K562 (cell line): ENCODE measurements at regions not wholly inside any gene's neighbourhood (a gene's known extent, or its start where the extent isn't known, plus 50 kb on each side); places are given as distances from the start of the nearest gene placed in this dataset.

Experiments used
- ATAC-seq: fragments of 200-7000 bp; cut with Tn5 transposase; 3 replicates; pipeline ENCODE4 v1.9.1; 2020; ENCODE audit warnings: moderate library complexity
- BruUV-seq: library from RNA; stranded (reverse); fragments of 400-500 nt; replicated peaks from 2 replicates; lab custom pipeline; 2021; lab: Mats Ljungman, UMichigan
- CTCF ChIA-PET: fragments of 300-600 bp; formaldehyde crosslinking; extraction: SDS; loops from one replicate; lab custom pipeline; 2021; ENCODE audit warnings: low intra/inter-chr PET ratio; lab: Yijun Ruan, JAX
- POLR2A ChIA-PET: fragments of 300-600, 350-650 bp; sonication (Branson Sonifier 250); formaldehyde crosslinking; extraction: SDS; loops from one replicate; lab custom pipeline; 2021; ENCODE audit warnings: antibody characterized with exemption, inconsistent platforms; lab: Yijun Ruan, JAX
- DNase-seq, 4 experiments: peaks; one replicate each; pipeline versions ENCODE4 v3.0.0 to v3.0.0-alpha.2; 2011 to 2018; ENCODE audit warnings: low spot score in 3 of 4, mixed read lengths in 3 of 4; ENCODE audit errors: extremely low read depth in 1 of 4
- FAIRE-seq: peaks from 2 replicates; lab custom pipeline; 2011; peaks lifted over from hg19 to GRCh38; lab: Jason Lieb, UNC
- H2AFZ ChIP-seq: 2 replicates; pipeline ENCODE4 v1.6.0; 2011; ENCODE audit warnings: low read depth, low read length, control low read depth, inconsistent platforms
- H3K27ac ChIP-seq: fragments of 200-600 bp; 3 replicates; pipeline ENCODE4 v1.8.0; 2011; ENCODE audit warnings: low read depth, mild to moderate bottlenecking, control low read depth, inconsistent platforms, low read length, moderate library complexity, mixed read lengths; ENCODE audit errors: extremely low read depth
- H3K27me3 ChIP-seq, 2 experiments: fragments of 300-600 bp in 1 of 2; 2 replicates in 1 of 2; 3 replicates in 1 of 2; pipeline versions ENCODE4 v1.6.0 to v1.8.0; 2011; ENCODE audit warnings: inconsistent platforms in 2 of 2, low read length in 2 of 2, mild to moderate bottlenecking in 1 of 2, mixed read lengths in 1 of 2, moderate library complexity in 1 of 2; ENCODE audit not compliant: control insufficient read depth in 2 of 2, insufficient read depth in 2 of 2
- H3K36me3 ChIP-seq: fragments of 300-600 bp; 3 replicates; pipeline ENCODE4 v1.8.0; 2011; ENCODE audit warnings: mild to moderate bottlenecking, low read length, inconsistent platforms; ENCODE audit not compliant: control insufficient read depth, insufficient read depth
- H3K4me1 ChIP-seq, 2 experiments: fragments of 200-600 bp in 1 of 2; replicated peaks in 1 of 2; 2 replicates in 1 of 2; 3 replicates in 1 of 2; pipeline versions ENCODE4 v1.5.1 to v1.8.0; 2011; ENCODE audit warnings: inconsistent platforms in 2 of 2, low read length in 2 of 2, mild to moderate bottlenecking in 1 of 2, mixed read lengths in 1 of 2, moderate library complexity in 1 of 2; ENCODE audit not compliant: control insufficient read depth in 2 of 2, insufficient read depth in 2 of 2
- H3K4me2 ChIP-seq: 2 replicates; pipeline ENCODE4 v1.6.1; 2011; ENCODE audit warnings: low read length, control low read depth, inconsistent platforms, mixed read lengths; ENCODE audit not compliant: insufficient read depth
- H3K4me3 ChIP-seq: fragments of 200-600 bp; sonication (generic), shearing (Covaris generic); 2 replicates; pipeline ENCODE4 v1.5.1; 2016; ENCODE audit warnings: control low read depth, inconsistent platforms
- H3K79me2 ChIP-seq: fragments of 200-600 bp; 3 replicates; pipeline ENCODE4 v1.8.0; 2011; ENCODE audit warnings: low read length, inconsistent platforms; ENCODE audit not compliant: control insufficient read depth, insufficient read depth
- H3K9ac ChIP-seq, 2 experiments: 2 replicates each; pipeline versions ENCODE4 v1.6.0 to v1.6.1; 2011; ENCODE audit warnings: low read depth in 2 of 2, low read length in 2 of 2, control low read depth in 1 of 2, inconsistent platforms in 1 of 2, mild to moderate bottlenecking in 1 of 2, mixed read lengths in 1 of 2; ENCODE audit not compliant: insufficient read depth in 1 of 2
- H3K9me1 ChIP-seq: one replicate; pipeline ENCODE4 v1.6.0; 2011; ENCODE audit warnings: inconsistent platforms, mild to moderate bottlenecking, low read length, moderate library complexity; ENCODE audit not compliant: control insufficient read depth, insufficient read depth
- H3K9me3 ChIP-seq: replicated peaks from 2 replicates; pipeline ENCODE4 v1.5.1; 2011; ENCODE audit warnings: low read depth, low read length, inconsistent platforms; ENCODE audit not compliant: control insufficient read depth, insufficient read depth
- H4K20me1 ChIP-seq: replicated peaks from 2 replicates; pipeline ENCODE4 v1.6.1; 2011; ENCODE audit warnings: low read length, inconsistent platforms, mixed read lengths; ENCODE audit not compliant: control insufficient read depth, insufficient read depth
- BDP1 ChIP-seq: IDR thresholded peaks from 3 replicates; pipeline ENCODE4 v1.6.1; 2011; ENCODE audit not compliant: insufficient read length, insufficient read depth
- CEBPG ChIP-seq, 3 experiments: fragments of 200-800 bp in 1 of 3; sonication (Bioruptor generic) in 1 of 3; sonication (generic) in 1 of 3; formaldehyde crosslinking in 1 of 3; IDR thresholded peaks in 2 of 3; conservative IDR thresholded peaks in 1 of 3; 2 replicates each; pipeline versions ENCODE4 v1.6.1 to v1.8.0; 2016 to 2022; ENCODE audit warnings: missing compliant biosample characterization in 2 of 3, missing genetic modification characterization in 2 of 3, mild to moderate bottlenecking in 1 of 3, missing genetic modification reagents in 1 of 3
- DPF2 ChIP-seq: fragments of 450-650 bp; IDR thresholded peaks from 2 replicates; pipeline ENCODE4 v1.6.1; 2016
- ELF1 ChIP-seq: fragments of 200-800 bp; sonication (Bioruptor generic); IDR thresholded peaks from 2 replicates; pipeline ENCODE4 v1.6.1; 2016; ENCODE audit warnings: missing genetic modification characterization, missing compliant biosample characterization
- ETS2 ChIP-seq: IDR thresholded peaks from 2 replicates; pipeline ENCODE4 v1.6.1; 2016; ENCODE audit warnings: borderline replicate concordance, missing genetic modification characterization, mild to moderate bottlenecking, moderate library complexity, missing compliant biosample characterization; ENCODE audit not compliant: poor library complexity, severe bottlenecking
- GTF2A2 ChIP-seq: IDR thresholded peaks from 2 replicates; pipeline ENCODE4 v1.6.1; 2016; ENCODE audit warnings: mild to moderate bottlenecking, missing genetic modification characterization, missing compliant biosample characterization
- JUNB ChIP-seq: fragments of 450-650 bp; formaldehyde crosslinking; conservative IDR thresholded peaks from 2 replicates; pipeline ENCODE4 v1.4.0; 2020; ENCODE audit warnings: mild to moderate bottlenecking
- NFYB ChIP-seq: IDR thresholded peaks from 2 replicates; pipeline ENCODE4 v1.6.1; 2011; ENCODE audit warnings: mild to moderate bottlenecking, moderate library complexity; ENCODE audit not compliant: insufficient read length; ENCODE audit errors: extremely low read depth
- OTX1 ChIP-seq: fragments of 450-650 bp; formaldehyde crosslinking; IDR thresholded peaks from 2 replicates; pipeline ENCODE4 v1.4.0; 2022; ENCODE audit warnings: mild to moderate bottlenecking
- RBM34 ChIP-seq: fragments of 200-400 bp; formaldehyde crosslinking; IDR thresholded peaks from 2 replicates; pipeline ENCODE4 v1.6.1; 2018; ENCODE audit warnings: low read length, borderline replicate concordance; ENCODE audit not compliant: insufficient read depth
- USF2 ChIP-seq: sonication (generic); formaldehyde crosslinking; IDR thresholded peaks from 2 replicates; pipeline ENCODE4 v1.5.0; 2020; ENCODE audit warnings: missing genetic modification reagents
- ZFPM2 ChIP-seq: fragments of 250-450 bp; sonication (Bioruptor Pico); IDR thresholded peaks from 2 replicates; pipeline ENCODE4 v1.5.1; 2022; ENCODE audit warnings: mild to moderate bottlenecking
- ZNF282 ChIP-seq: sonication (generic); formaldehyde crosslinking; IDR thresholded peaks from 2 replicates; pipeline ENCODE4 v1.8.1; 2023; ENCODE audit warnings: missing genetic modification reagents
- ZNF445 ChIP-seq: fragments of 250-450 bp; sonication (Bioruptor Pico); IDR thresholded peaks from 2 replicates; pipeline ENCODE4 v1.4.0; 2020; ENCODE audit warnings: low read depth, mild to moderate bottlenecking, moderate library complexity
- ZNF589 ChIP-seq: fragments of 200-800 bp; sonication (Bioruptor generic); IDR thresholded peaks from 2 replicates; pipeline ENCODE4 v1.6.1; 2016; ENCODE audit warnings: low read depth, missing genetic modification characterization, missing compliant biosample characterization
- ZNF655 ChIP-seq: fragments of 250-450 bp; sonication (Bioruptor Pico); IDR thresholded peaks from 2 replicates; pipeline ENCODE4 v1.5.0; 2021
- ZNF707 ChIP-seq: fragments of 250-450 bp; sonication (Bioruptor Pico); conservative IDR thresholded peaks from 2 replicates; pipeline ENCODE4 v1.8.0; 2022; ENCODE audit warnings: inconsistent platforms, mild to moderate bottlenecking, moderate library complexity
- WGBS: fragments of 100-300 bp; shearing (Covaris generic); methylation state at CpG from one replicate; pipeline ENCODE4 v1.1.6; 2016; ENCODE audit warnings: low coverage, mixed read lengths; ENCODE audit not compliant: insufficient coverage; ENCODE audit errors: missing lambda C conversion rate; 5-methylcytosine and 5-hydroxymethylcytosine counted together
- in situ Hi-C: fragments of 300-500 bp; cut with MboI; formaldehyde crosslinking; loops from 4 replicates; pipeline ENCODE4 v1.15.0; 2018; ENCODE audit warnings: inconsistent platforms, mixed read lengths
- intact Hi-C: fragments of 100-400 bp; cut with micrococcal nuclease; formaldehyde crosslinking; loops from 2 replicates; pipeline ENCODE4 v1.14.2; 2022

GRCh38 chr2:234812851-234813250 is 139.0 kb upstream of the SH3BP4 start (continued):
- TF ChIP-seq USF2 (CRISPR knock-in tag), result no peak
- no peak for TF ChIP-seq ETS2 (tag)
- no peak for TF ChIP-seq BDP1
- no peak for TF ChIP-seq DPF2
- TF ChIP-seq ZFPM2 (CRISPR knock-in tag), result no peak
- no peak for TF ChIP-seq ZNF445 (CRISPR knock-in tag)
- no peak for TF ChIP-seq CEBPG (CRISPR knock-in tag; IDR thresholded peaks at IDR 0.05)
- TF ChIP-seq CEBPG (tag; conservative IDR thresholded peaks at IDR 0.05 in 1 of 2, IDR thresholded peaks at IDR 0.05 in 1 of 2), result no peak
- no peak for TF ChIP-seq ZNF589 (CRISPR knock-in tag)
- TF ChIP-seq RBM34, result no peak
- no peak for TF ChIP-seq ELF1 (tag)
- TF ChIP-seq, all 486 proteins: peak for 0

- in situ Hi-C loops, result no loop called here
- no TSS peak for BruUV-seq
- no peaks in the 10 kb centered on the region for H3K9me1 ChIP-seq
- intact Hi-C loops, result no loop called here
- TF ChIP-seq GTF2A2 (tag) (no peak), NFYB (no peak), OTX1 (CRISPR knock-in tag) (no peak), ZNF282 (CRISPR knock-in tag) (no peak), ZNF655 (CRISPR knock-in tag) (no peak), JUNB (CRISPR knock-in tag) (no peak), ZNF707 (CRISPR knock-in tag) (no peak)
- H3K9me3 ChIP-seq, result no peaks in the 10 kb centered on the region
- ChIA-PET CTCF (no interaction called here), POLR2A (no interaction called here)
- H4K20me1 ChIP-seq, result no peaks in the 10 kb centered on the region
- H3K36me3 ChIP-seq, result no peaks in the 10 kb centered on the region
- ATAC-seq (no peak), DNase-seq (no peak), FAIRE-seq (no peak)
- H3K27ac ChIP-seq, result no peak overlapping the region
- no peak overlapping the region for H3K4me2 ChIP-seq
- 0% methylated on average over 2 of the region's 2 CpGs for WGBS
- H2AFZ ChIP-seq, result no peak overlapping the region
- H3K4me3 ChIP-seq, result no peak overlapping the region
- no peaks in the 10 kb centered on the region for H3K27me3 ChIP-seq
- no peaks in the 10 kb centered on the region for H3K4me1 ChIP-seq
- no peak overlapping the region for H3K9ac ChIP-seq
- no peaks in the 10 kb centered on the region for H3K79me2 ChIP-seq
Observed at GRCh38 chr2:234808907-234809306, 142.9 kb upstream of the SH3BP4 start.
